ENCODE measurements at regions not wholly inside any gene's neighbourhood (a gene's known extent, or its start where the extent isn't known, plus 50 kb on each side); places are given as distances from the start of the nearest gene placed in this dataset.

DNA sequence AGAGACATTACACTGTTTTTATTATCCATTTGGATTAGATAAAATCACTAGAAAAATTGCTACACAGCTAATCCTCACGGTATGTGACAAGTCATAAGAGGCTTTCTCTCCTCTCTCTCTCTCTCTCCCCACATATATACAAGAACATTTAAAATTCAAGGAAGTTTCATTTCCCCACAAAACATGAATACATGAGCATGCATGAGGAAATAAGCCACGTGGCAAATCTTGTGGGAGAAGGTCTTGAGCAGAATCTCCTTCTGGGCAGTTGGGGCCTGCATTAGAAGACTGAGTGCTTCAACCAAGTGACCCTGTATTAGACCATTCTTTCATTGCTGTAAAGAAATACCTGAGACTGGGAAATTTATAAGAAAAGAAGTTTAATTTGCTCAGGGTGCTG, 1313.1 kb downstream of the MRPL39 start:
- no peak for DNase-seq

DNA sequence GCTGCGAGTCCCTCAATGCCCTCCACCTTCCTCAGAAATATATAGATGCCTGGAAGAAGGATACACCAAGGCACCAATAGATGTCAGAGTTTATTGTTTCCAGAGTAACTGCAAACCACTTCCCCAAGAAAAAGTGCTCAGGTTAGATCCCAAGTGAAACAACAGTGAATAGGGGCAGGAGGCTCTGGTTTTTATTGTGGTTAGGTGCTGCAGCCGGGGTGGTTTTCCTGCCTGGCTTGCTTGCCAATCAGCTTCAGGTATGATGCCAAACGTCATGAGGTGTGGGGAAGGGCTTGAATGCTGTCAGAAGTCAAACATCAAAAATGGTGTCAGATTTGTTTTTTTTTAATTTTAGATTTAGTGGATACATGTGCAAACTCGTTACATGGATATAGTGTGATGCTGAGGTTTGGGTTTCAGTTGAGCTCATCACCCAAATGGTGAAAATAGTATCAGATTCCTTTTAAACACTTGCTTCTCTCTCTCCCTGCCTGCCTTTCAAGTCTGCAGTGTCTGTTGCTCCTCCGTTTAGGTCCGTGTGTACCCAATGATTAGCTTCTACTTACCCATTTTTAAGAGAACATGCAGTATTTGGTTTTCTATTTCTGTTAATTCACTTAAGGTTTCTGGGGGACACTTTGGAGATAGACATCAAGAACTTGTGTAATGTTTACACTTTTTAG, 1317.0 kb downstream of the MRPL39 start:
- DNase-seq: no peak

GRCh38 chr21:24289539-24289938, 1317.7 kb downstream of the MRPL39 start:
- DNase-seq: no peak

DNA sequence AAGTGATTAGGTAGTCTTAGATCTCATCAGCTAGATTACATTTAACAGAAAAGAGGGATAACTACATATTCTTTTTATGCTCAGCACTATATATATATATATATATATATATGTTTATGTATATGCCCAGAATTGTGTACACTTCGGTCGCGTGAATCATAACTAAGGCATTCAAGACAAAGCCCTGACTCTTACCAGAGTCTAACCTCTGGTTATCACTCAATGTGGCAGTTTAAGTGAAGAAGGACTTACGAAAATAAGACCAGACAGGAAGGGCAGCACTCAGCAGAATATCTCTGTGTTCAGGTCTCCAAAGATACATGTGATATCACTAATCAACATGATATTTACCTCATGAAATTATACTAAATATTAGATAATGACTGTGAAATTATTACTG, 1326.7 kb downstream of the MRPL39 start:
- DNase-seq: no peak

- DNase-seq: no peak
Observed at GRCh38 chr21:24278711-24279110, 1328.6 kb downstream of the MRPL39 start.

GRCh38 chr21:24276204-24276603, 1331.1 kb downstream of the MRPL39 start:
- peak; percentile 23 for DNase-seq

DNA sequence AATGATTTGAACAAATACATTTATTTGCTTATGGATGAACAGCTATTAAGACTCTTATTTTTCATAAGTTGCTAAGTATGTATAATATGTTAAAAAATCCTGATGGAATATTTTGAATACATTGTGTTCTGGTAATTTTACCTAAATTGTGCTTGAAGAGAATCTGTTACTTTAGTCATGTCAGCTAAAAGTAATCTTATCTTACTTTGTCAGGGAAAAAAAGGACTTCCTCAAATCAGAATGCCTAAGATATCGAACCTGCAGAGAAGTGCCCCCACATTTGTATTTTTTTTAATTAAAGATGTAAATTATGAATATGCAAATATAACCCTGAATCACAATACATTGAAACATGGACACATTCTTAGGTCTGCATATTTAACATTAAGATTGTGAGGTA, 1331.7 kb downstream of the MRPL39 start:
- DNase-seq: no peak

GRCh38 chr21:24272521-24272938, 1334.8 kb downstream of the MRPL39 start:
- no peak for DNase-seq

DNA sequence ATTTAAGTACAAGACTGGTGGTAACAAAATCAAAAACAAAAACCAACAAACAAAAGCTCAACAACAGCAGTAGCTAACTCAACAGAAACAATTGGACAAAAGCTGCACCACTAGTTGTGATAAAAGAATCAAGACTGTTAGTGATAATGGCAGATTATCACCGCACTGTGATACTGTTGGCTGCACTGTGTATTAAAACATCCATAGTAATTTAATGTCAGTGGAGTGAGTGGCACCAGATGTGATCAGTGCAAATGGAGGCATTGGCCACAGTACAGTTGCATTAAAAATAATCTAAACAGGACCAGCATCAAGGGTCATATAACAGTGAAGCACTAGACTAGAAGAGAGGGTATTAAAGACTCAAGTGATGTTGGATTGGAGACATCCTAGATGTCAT, 1341.3 kb downstream of the MRPL39 start:
- DNase-seq: no peak

GRCh38 chr21:24260751-24261150, 1346.5 kb downstream of the MRPL39 start:
- no peak for DNase-seq

DNA sequence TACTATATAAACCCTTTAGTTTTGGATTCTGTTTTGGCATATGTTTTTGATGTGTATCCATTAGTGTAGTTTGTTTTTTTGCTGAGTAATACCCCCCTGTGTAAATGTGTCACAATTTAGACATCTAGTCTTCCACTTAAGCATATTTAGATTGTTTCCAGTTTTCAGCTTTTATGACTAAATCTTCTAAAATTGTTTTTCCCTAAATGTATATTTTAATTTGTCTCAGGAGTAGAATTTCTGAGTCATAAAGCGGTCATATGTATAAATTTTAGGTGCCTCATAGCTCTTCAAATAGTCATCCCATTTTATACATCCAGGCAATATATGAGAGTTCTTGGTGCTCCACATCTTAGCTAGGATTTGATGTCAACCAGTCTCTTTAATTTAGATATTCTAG, 1348.0 kb downstream of the MRPL39 start:
- DNase-seq: no peak

GRCh38 chr21:24255591-24255990, 1351.7 kb downstream of the MRPL39 start:
- no peak for DNase-seq

- no peak for DNase-seq
Observed at GRCh38 chr21:24225431-24225830, 1381.8 kb downstream of the MRPL39 start.

DNA sequence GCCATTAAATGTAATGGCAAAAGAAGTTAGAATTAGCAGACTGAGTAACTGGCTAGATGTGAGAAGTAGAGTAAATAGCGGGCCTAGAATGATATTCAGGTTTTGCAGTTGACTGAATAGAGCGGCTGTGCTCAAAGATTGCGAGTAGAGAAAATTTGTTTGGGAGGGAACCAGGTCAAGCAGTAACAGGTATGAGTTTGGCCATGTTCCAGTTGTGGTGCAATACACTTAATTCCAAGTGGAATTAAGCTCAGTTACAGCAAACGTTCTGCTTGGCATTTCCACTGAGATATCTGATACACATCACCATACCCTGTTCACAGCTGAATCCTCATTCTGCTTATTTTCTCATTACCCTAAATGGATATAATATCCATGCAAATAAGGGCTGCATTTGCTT, 1382.9 kb downstream of the MRPL39 start:
- DNase-seq: no peak

DNA sequence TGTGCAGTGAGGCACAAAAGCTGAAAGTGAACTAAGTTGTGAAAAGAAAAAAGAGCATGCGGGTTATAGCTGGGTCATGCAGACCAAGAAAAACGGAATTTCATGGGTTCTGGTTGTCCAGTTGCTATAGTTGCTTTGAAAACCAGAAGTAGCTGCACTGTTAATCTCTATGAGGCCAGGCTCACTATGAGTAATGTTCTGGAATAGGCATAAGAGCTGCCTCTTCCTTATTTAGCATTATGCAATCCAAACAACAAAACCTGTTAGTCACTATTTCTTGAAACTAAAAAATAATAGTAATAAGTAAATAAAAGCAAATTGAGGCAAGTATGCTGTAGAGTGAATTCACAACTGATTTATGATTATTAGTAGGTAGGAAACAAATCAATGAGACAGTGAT, 1383.7 kb downstream of the MRPL39 start:
- DNase-seq: no peak

- DNase-seq: no peak
Observed at GRCh38 chr21:24222676-24223075, 1384.6 kb downstream of the MRPL39 start.

GRCh38 chr21:24220446-24220845, 1386.8 kb downstream of the MRPL39 start:
- no peak for DNase-seq

DNA sequence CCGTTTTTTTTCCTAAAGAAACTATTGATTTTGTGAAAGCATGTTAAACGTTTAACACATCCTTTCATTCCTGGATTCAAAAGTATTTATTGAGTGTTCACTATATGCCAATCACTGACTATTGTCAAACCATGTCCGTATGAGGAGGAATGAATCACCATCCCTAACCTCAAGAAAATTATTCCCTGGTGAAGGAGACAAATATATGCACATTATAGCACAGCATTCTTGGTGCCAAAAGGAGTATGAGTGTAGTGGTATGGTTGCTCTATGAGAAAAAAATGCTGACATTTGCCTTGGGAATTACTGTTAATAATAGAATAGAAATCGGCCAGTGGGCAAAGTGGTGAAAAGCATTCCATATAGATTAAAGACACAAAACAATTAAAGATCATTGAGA, 1390.1 kb downstream of the MRPL39 start:
- no peak for DNase-seq

- DNase-seq: no peak
Observed at GRCh38 chr21:24210130-24210529, 1397.2 kb downstream of the MRPL39 start.

GRCh38 chr21:24208562-24209260, 1398.6 kb downstream of the MRPL39 start:
- no peak for DNase-seq

GRCh38 chr21:24205319-24205718, 1402.0 kb downstream of the MRPL39 start:
- DNase-seq: peak; percentile 50

DNA sequence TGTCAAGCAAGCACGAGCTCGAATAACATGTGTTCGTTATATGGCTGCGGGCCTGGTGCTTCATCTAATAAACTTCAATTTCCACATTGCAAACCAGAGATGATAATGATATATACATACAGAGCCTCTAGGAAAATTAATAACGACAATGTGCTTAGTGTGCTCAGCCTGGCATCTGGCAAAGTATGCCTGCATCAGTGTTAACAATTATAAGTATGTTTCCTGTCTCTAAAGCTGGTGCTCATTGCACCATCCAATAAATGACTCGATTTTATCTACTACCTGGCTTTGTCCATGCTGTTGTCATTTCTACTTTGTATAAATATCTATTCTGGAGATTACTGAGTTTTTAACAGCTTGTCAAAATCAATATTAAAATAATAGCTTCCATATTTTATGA, 1402.6 kb downstream of the MRPL39 start:
- DNase-seq: peak; percentile 26

DNA sequence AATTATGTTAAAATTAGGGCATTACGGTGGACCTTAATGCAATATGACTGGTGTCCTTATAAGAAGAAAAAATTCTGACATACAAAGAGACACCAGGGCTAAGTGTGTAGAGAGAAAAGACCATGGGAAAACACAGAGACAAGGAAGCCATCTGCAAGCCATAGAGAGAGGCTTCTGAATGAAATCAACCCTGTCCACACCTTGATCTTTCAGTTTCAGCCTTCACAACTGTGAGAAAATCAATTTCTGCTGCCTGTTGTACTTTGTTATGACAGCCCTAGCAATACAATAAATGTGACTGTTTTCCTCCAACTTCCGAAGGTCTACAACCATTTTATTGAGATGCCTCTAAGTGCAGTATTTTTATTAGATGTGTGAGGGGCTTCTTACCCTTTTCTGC, 1407.2 kb downstream of the MRPL39 start:
- no peak for DNase-seq

DNA sequence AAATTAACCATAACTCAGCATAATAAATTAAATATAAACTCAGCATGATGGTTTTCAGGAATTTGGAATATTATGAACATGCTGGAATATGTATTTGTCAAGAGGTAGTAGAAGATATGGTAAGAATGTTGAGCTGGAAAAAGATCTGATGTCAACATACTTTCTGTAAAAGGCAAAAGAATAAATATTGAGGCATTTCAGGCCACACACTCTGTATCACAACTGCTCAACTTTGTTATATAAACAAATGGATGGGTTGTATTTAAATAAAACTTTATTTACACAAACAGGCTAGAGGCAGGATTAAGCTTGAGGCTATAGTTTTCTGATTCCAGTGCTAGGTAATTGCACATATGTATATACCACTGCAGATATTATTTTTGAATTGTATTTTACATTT, 1409.4 kb downstream of the MRPL39 start:
- no peak for DNase-seq

- DNase-seq: no peak
Observed at GRCh38 chr21:24197132-24197643, 1410.1 kb downstream of the MRPL39 start.

Measured in eye (tissue), 1 donor.